Mesothelial cell of epicardium (in vitro differentiated cells): ENCODE measurements at regions not wholly inside any gene's neighbourhood (a gene's known extent, or its start where the extent isn't known, plus 50 kb on each side); places are given as distances from the start of the nearest gene placed in this dataset.
A peak's percentile ranks its signal among the peaks of the same experiment; 100 is the strongest.

Experiments
- DNase-seq, 2 experiments: peaks; one replicate each; pipeline ENCODE4 v3.0.0; 2021; ENCODE audit warnings: low spot score in 2 of 2; ENCODE audit not compliant: unreplicated experiment in 2 of 2
- H3K27ac Mint-ChIP-seq: 2 replicates; pipeline ENCODE4 v1.8.0; 2021; ENCODE audit warnings: mixed read lengths
- H3K27me3 Mint-ChIP-seq: 2 replicates; pipeline ENCODE4 v1.8.0; 2021; ENCODE audit warnings: low read depth, mixed read lengths
- H3K36me3 Mint-ChIP-seq: 2 replicates; pipeline ENCODE4 v1.8.0; 2021; ENCODE audit warnings: mixed read lengths
- H3K4me1 Mint-ChIP-seq: 2 replicates; pipeline ENCODE4 v1.8.0; 2021; ENCODE audit warnings: mixed read lengths
- H3K4me3 Mint-ChIP-seq: 2 replicates; pipeline ENCODE4 v1.8.0; 2021; ENCODE audit warnings: mild to moderate bottlenecking, moderate library complexity, mixed read lengths
- H3K9me3 Mint-ChIP-seq: 2 replicates; pipeline ENCODE4 v1.8.0; 2021; ENCODE audit warnings: mixed read lengths
- CTCF ChIP-seq: fragments of 200-600 bp; sonication (generic); IDR thresholded peaks from one replicate; pipeline ENCODE4 v1.5.0; 2021; ENCODE audit warnings: antibody characterized with exemption; ENCODE audit not compliant: unreplicated experiment

DNA sequence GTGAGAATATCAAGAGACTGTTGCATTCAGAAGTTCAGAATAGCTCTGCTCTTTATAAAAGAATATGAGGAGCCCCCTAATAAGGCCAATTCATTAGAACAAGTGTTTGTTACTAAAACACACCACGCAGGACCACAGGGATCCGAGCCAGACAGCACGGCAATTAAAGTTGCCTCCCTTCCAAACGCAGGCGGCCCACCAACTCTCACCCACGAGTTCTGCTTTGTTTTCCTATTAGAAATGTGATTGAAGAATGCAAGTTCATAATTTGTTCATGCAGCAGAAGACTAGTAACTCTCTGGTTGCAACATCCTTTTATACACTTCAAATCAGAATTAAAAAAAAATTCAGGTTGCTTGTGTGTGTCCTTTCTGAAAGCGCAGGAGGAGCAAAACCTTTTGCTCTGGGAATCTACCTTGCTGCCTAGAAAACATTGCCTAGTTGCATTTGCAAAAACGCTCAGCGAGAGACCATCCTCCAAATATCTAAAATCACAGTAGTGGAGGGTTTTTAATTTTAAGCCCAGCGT is 1044.1 kb upstream of the NR2F2 start:
- TF ChIP-seq CTCF: no peak
- DNase-seq: no peak
- peak overlapping the region; percentile 5 for H3K27ac Mint-ChIP-seq
- no peaks in the 10 kb centered on the region for H3K9me3 Mint-ChIP-seq
- H3K27me3 Mint-ChIP-seq: no peaks in the 10 kb centered on the region
- H3K4me3 Mint-ChIP-seq: no peak overlapping the region
- H3K4me1 Mint-ChIP-seq: peaks cover 60% of the 10 kb centered on the region
- no peaks in the 10 kb centered on the region for H3K36me3 Mint-ChIP-seq

DNA sequence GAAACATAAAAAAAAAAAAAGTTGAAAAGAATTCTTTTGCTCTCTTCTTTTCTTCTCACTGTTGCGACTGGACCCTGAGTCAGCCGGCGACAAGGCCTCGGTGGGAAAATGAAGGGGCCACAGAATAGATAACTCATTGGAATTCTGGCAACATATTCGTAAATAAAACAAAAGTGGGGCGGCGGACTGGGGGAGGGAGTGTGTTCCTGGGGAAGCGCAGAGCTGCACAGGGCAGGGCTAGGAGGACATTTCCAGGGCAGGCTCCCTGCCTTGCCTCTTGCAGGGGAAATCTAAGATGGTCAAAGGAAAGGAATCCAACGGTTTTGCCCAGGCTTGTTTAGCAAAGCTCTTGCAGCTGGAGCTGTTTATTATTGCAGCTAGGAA is 1042.8 kb upstream of the NR2F2 start:
- no peak overlapping the region for H3K27ac Mint-ChIP-seq
- no peak for DNase-seq
- H3K36me3 Mint-ChIP-seq: no peaks in the 10 kb centered on the region
- no peak for TF ChIP-seq CTCF
- H3K27me3 Mint-ChIP-seq: no peaks in the 10 kb centered on the region
- H3K4me1 Mint-ChIP-seq: peaks cover 63% of the 10 kb centered on the region
- H3K9me3 Mint-ChIP-seq: no peaks in the 10 kb centered on the region
- H3K4me3 Mint-ChIP-seq: no peak overlapping the region

GRCh38 chr15:95288626-95289025 is 1041.9 kb upstream of the NR2F2 start:
- TF ChIP-seq CTCF: no peak
- no peak for DNase-seq
- Mint-ChIP-seq H3K27ac (no peak overlapping the region), H3K27me3 (no peaks in the 10 kb centered on the region), H3K4me1 (peaks cover 68% of the 10 kb centered on the region), H3K36me3 (no peaks in the 10 kb centered on the region), H3K9me3 (no peaks in the 10 kb centered on the region), H3K4me3 (no peak overlapping the region)

GRCh38 chr15:95290176-95290974 is 1040.1 kb upstream of the NR2F2 start:
- Mint-ChIP-seq H3K27ac (no peak overlapping the region), H3K36me3 (no peaks in the 10 kb centered on the region), H3K9me3 (no peaks in the 10 kb centered on the region), H3K4me1 (peaks cover 63% of the 10 kb centered on the region), H3K4me3 (no peak overlapping the region), H3K27me3 (no peaks in the 10 kb centered on the region)
- no peak for TF ChIP-seq CTCF
- DNase-seq: no peak

- Mint-ChIP-seq H3K27ac (no peak overlapping the region), H3K36me3 (no peaks in the 10 kb centered on the region), H3K27me3 (no peaks in the 10 kb centered on the region), H3K4me1 (peaks cover 63% of the 10 kb centered on the region), H3K9me3 (no peaks in the 10 kb centered on the region), H3K4me3 (no peak overlapping the region)
- DNase-seq: no peak
- TF ChIP-seq CTCF: peak; percentile 89
Observed at GRCh38 chr15:95291898-95292472, 1038.5 kb upstream of the NR2F2 start.
